ENCODE measurements at regions not wholly inside any gene's neighbourhood (a gene's known extent, or its start where the extent isn't known, plus 50 kb on each side); places are given as distances from the start of the nearest gene placed in this dataset.
"Not testable (repeated sequence)": the region's sequence is repeated elsewhere in the genome, so short reads cannot be mapped to it uniquely, and the experiment has no call there.

GRCh38 chr4:127018381-127018780 is 614.4 kb upstream of the INTU start:
- H3K9me1 ChIP-seq (replicated peaks; ENCODE audit: control insufficient read depth, extremely low read depth, insufficient read depth, low read length), result no peaks in the 10 kb centered on the region
- no peaks in the 10 kb centered on the region for H3K36me3 ChIP-seq (ENCODE audit: control insufficient read depth in 2 of 2, extremely low read depth in 1 of 2, insufficient read depth in 2 of 2, low read length in 2 of 2)
- CTCF ChIA-PET, result no interaction called here
- POLR2A ChIA-PET, result no interaction called here
- dilution Hi-C loops (cut with MboI; ENCODE audit: extremely low pct_ligation_motif_present, low sequenced_read_pairs), result no loop called here
- no peak overlapping the region for H3K4me2 ChIP-seq (ENCODE audit: insufficient read depth, low read length)
- H3K9ac ChIP-seq (replicated peaks; ENCODE audit: extremely low read depth, insufficient read depth, low read length), result no peak overlapping the region
- H3K79me2 ChIP-seq (ENCODE audit: control insufficient read depth, insufficient read depth, low read length), result no peaks in the 10 kb centered on the region
- H3K4me3 ChIP-seq (replicated peaks in 1 of 3; ENCODE audit: insufficient read depth in 1 of 3, low read depth in 1 of 3, low read length in 3 of 3), result no peak overlapping the region
- intact Hi-C loops (cut with micrococcal nuclease), result no loop called here
- no peak for FAIRE-seq
- TF ChIP-seq FOS (IDR thresholded peaks at IDR 0.05; ENCODE audit: borderline replicate concordance, insufficient read depth, low read length) (no peak), GATA2 (IDR thresholded peaks at IDR 0.05; ENCODE audit: insufficient read depth, insufficient read length, low read depth, low read length) (no peak), CTCF (IDR thresholded peaks at IDR 0.05; ENCODE audit: extremely low read depth in 1 of 2, insufficient read depth in 1 of 2, low read depth in 1 of 2, low read length in 2 of 2) (no peak), POLR2AphosphoS5 (IDR thresholded peaks at IDR 0.05; ENCODE audit: insufficient read depth, low read depth, low read length) (no peak), MAX (IDR thresholded peaks at IDR 0.05; ENCODE audit: insufficient read depth, insufficient read length) (no peak), JUN (IDR thresholded peaks at IDR 0.05; ENCODE audit: borderline replicate concordance, insufficient read depth, insufficient read length, low read depth) (no peak), MYC (IDR thresholded peaks at IDR 0.05; ENCODE audit: low read depth, low read length) (no peak), POLR2A (IDR thresholded peaks at IDR 0.05; ENCODE audit: low read depth, low read length) (no peak), EZH2 (IDR thresholded peaks at IDR 0.05; ENCODE audit: borderline replicate concordance, low read depth, low read length, severe bottlenecking) (no peak)
- no peaks in the 10 kb centered on the region for H4K20me1 ChIP-seq (replicated peaks; ENCODE audit: control insufficient read depth, extremely low read depth, insufficient read depth, low read length)
- H3K9me3 ChIP-seq (replicated peaks; ENCODE audit: control insufficient read depth, insufficient read depth, low read length), result no peaks in the 10 kb centered on the region
- DNase-seq (ENCODE audit: low read depth, low spot score), result no peak
- no TSS peak for BruUV-seq (replicated peaks)
- H3K27me3 ChIP-seq (ENCODE audit: control insufficient read depth in 2 of 2, insufficient read depth in 2 of 2, low read length in 2 of 2), result no peaks in the 10 kb centered on the region
- H3K4me1 ChIP-seq (ENCODE audit: control insufficient read depth, extremely low read depth, insufficient read depth, low read length), result no peaks in the 10 kb centered on the region
- H2AFZ ChIP-seq (ENCODE audit: low read depth, low read length), result no peak overlapping the region
- H3K27ac ChIP-seq (ENCODE audit: insufficient read depth, low read depth, low read length), result no peak overlapping the region

- H3K9me1 ChIP-seq (replicated peaks; ENCODE audit: control insufficient read depth, extremely low read depth, insufficient read depth, low read length); H3K4me2 ChIP-seq (ENCODE audit: insufficient read depth, low read length); H2AFZ ChIP-seq (ENCODE audit: low read depth, low read length); CTCF ChIA-PET; DNase-seq (ENCODE audit: low read depth, low spot score); H3K79me2 ChIP-seq (ENCODE audit: control insufficient read depth, insufficient read depth, low read length); POLR2A ChIA-PET; FAIRE-seq; H3K36me3 ChIP-seq (ENCODE audit: control insufficient read depth in 2 of 2, extremely low read depth in 1 of 2, insufficient read depth in 2 of 2, low read length in 2 of 2); H3K9me3 ChIP-seq (replicated peaks; ENCODE audit: control insufficient read depth, insufficient read depth, low read length); intact Hi-C loops (cut with micrococcal nuclease); H3K4me3 ChIP-seq (replicated peaks in 1 of 3; ENCODE audit: insufficient read depth in 1 of 3, low read depth in 1 of 3, low read length in 3 of 3); H4K20me1 ChIP-seq (replicated peaks; ENCODE audit: control insufficient read depth, extremely low read depth, insufficient read depth, low read length); H3K9ac ChIP-seq (replicated peaks; ENCODE audit: extremely low read depth, insufficient read depth, low read length); H3K27ac ChIP-seq (ENCODE audit: insufficient read depth, low read depth, low read length); dilution Hi-C loops (cut with MboI; ENCODE audit: extremely low pct_ligation_motif_present, low sequenced_read_pairs); H3K27me3 ChIP-seq (ENCODE audit: control insufficient read depth in 2 of 2, insufficient read depth in 2 of 2, low read length in 2 of 2); BruUV-seq (replicated peaks); H3K4me1 ChIP-seq (ENCODE audit: control insufficient read depth, extremely low read depth, insufficient read depth, low read length): not testable (repeated sequence)
Measured at GRCh38 chr4:127020831-127021230, 611.9 kb upstream of the INTU start.
